Liver (tissue), 3 donors: ENCODE measurements at regions not wholly inside any gene's neighbourhood (a gene's known extent, or its start where the extent isn't known, plus 50 kb on each side); places are given as distances from the start of the nearest gene placed in this dataset.

ENCODE experiments used
- ATF3 ChIP-seq: IDR thresholded peaks from 2 replicates; pipeline ENCODE4 v1.6.1; 2016; ENCODE audit warnings: antibody characterized with exemption
- EGR1 ChIP-seq, 2 donors: IDR thresholded peaks; 2 replicates each; pipeline ENCODE4 v1.6.1; 2016 to 2018; ENCODE audit warnings: antibody characterized with exemption in 2 of 2, low read depth in 2 of 2
- GABPA ChIP-seq, 2 donors: IDR thresholded peaks in 1 of 2; conservative IDR thresholded peaks in 1 of 2; 2 replicates each; pipeline ENCODE4 v1.6.1; 2016; ENCODE audit warnings: antibody characterized with exemption in 2 of 2, mild to moderate bottlenecking in 1 of 2, moderate library complexity in 1 of 2
- JUND ChIP-seq, 2 donors: IDR thresholded peaks; 2 replicates each; pipeline ENCODE4 v1.6.1; 2016; ENCODE audit warnings: antibody characterized with exemption in 2 of 2
- RAD21 ChIP-seq, 2 donors: IDR thresholded peaks; 2 replicates each; pipeline ENCODE4 v1.6.1; 2016; ENCODE audit warnings: antibody characterized with exemption in 2 of 2, mild to moderate bottlenecking in 2 of 2
- RXRA ChIP-seq, 2 donors: IDR thresholded peaks; 2 replicates each; pipeline ENCODE4 v1.6.1; 2017 to 2018; ENCODE audit warnings: antibody characterized with exemption in 2 of 2, mild to moderate bottlenecking in 1 of 2
- SP1 ChIP-seq: IDR thresholded peaks from 2 replicates; pipeline ENCODE4 v1.6.1; 2018; ENCODE audit warnings: antibody characterized with exemption, mild to moderate bottlenecking
- YY1 ChIP-seq: IDR thresholded peaks from 2 replicates; pipeline ENCODE4 v1.6.1; 2016; ENCODE audit warnings: antibody characterized with exemption, mild to moderate bottlenecking
- TF ChIP-seq, protein P1 (sequence below): fragments of 150-350 bp; IDR thresholded peaks from 2 replicates; pipeline ENCODE4 v1.5.1; 2017; ENCODE audit warnings: improper control_type of control experiment, low read depth, low read length; ENCODE audit not compliant: missing input control
- TF ChIP-seq, protein P2 (sequence below): IDR thresholded peaks from 2 replicates; pipeline ENCODE4 v1.6.1; 2016; ENCODE audit warnings: antibody characterized with exemption, mild to moderate bottlenecking
- donor health status: healthy.
- donor health status: healthy.

GRCh38 chr1:72986591-72987290, 704.4 kb upstream of the NEGR1 start:
- TF ChIP-seq, protein P1, sequence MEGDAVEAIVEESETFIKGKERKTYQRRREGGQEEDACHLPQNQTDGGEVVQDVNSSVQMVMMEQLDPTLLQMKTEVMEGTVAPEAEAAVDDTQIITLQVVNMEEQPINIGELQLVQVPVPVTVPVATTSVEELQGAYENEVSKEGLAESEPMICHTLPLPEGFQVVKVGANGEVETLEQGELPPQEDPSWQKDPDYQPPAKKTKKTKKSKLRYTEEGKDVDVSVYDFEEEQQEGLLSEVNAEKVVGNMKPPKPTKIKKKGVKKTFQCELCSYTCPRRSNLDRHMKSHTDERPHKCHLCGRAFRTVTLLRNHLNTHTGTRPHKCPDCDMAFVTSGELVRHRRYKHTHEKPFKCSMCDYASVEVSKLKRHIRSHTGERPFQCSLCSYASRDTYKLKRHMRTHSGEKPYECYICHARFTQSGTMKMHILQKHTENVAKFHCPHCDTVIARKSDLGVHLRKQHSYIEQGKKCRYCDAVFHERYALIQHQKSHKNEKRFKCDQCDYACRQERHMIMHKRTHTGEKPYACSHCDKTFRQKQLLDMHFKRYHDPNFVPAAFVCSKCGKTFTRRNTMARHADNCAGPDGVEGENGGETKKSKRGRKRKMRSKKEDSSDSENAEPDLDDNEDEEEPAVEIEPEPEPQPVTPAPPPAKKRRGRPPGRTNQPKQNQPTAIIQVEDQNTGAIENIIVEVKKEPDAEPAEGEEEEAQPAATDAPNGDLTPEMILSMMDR = no peak
- TF ChIP-seq, protein P2, sequence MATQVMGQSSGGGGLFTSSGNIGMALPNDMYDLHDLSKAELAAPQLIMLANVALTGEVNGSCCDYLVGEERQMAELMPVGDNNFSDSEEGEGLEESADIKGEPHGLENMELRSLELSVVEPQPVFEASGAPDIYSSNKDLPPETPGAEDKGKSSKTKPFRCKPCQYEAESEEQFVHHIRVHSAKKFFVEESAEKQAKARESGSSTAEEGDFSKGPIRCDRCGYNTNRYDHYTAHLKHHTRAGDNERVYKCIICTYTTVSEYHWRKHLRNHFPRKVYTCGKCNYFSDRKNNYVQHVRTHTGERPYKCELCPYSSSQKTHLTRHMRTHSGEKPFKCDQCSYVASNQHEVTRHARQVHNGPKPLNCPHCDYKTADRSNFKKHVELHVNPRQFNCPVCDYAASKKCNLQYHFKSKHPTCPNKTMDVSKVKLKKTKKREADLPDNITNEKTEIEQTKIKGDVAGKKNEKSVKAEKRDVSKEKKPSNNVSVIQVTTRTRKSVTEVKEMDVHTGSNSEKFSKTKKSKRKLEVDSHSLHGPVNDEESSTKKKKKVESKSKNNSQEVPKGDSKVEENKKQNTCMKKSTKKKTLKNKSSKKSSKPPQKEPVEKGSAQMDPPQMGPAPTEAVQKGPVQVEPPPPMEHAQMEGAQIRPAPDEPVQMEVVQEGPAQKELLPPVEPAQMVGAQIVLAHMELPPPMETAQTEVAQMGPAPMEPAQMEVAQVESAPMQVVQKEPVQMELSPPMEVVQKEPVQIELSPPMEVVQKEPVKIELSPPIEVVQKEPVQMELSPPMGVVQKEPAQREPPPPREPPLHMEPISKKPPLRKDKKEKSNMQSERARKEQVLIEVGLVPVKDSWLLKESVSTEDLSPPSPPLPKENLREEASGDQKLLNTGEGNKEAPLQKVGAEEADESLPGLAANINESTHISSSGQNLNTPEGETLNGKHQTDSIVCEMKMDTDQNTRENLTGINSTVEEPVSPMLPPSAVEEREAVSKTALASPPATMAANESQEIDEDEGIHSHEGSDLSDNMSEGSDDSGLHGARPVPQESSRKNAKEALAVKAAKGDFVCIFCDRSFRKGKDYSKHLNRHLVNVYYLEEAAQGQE = no peak
- TF ChIP-seq SP1 = no peak
- no peak for TF ChIP-seq EGR1 (IDR thresholded peaks at IDR 0.05; ENCODE audit: low read depth in 2 of 2)
- no peak for TF ChIP-seq YY1
- TF ChIP-seq RAD21 (IDR thresholded peaks at IDR 0.05) = no peak
- TF ChIP-seq GABPA (IDR thresholded peaks at IDR 0.05 in 1 of 2, conservative IDR thresholded peaks at IDR 0.05 in 1 of 2) = no peak
- no peak for TF ChIP-seq ATF3
- TF ChIP-seq JUND (IDR thresholded peaks at IDR 0.05) = no peak
- TF ChIP-seq RXRA (IDR thresholded peaks at IDR 0.05) = no peak
